DND-41 (cell line): ENCODE measurements at regions not wholly inside any gene's neighbourhood (a gene's known extent, or its start where the extent isn't known, plus 50 kb on each side); places are given as distances from the start of the nearest gene placed in this dataset.

Source experiments
- CTCF ChIP-seq: IDR thresholded peaks from 2 replicates; pipeline ENCODE4 v1.5.1; 2012; ENCODE audit warnings: borderline replicate concordance, low read length, moderate library complexity, mild to moderate bottlenecking; ENCODE audit not compliant: poor library complexity, severe bottlenecking; ENCODE audit errors: extremely low read depth
- EZH2 ChIP-seq: IDR thresholded peaks from 3 replicates; pipeline ENCODE4 v1.6.1; 2012; ENCODE audit warnings: borderline replicate concordance, low read depth, mild to moderate bottlenecking, moderate library complexity, low read length, inconsistent platforms; ENCODE audit not compliant: severe bottlenecking

- TF ChIP-seq CTCF (no peak), EZH2 (no peak)
Measured at GRCh38 chr12:114878781-114879180, 194.8 kb upstream of the TBX3 start.
